ENCODE measurements at regions not wholly inside any gene's neighbourhood (a gene's known extent, or its start where the extent isn't known, plus 50 kb on each side); places are given as distances from the start of the nearest gene placed in this dataset.

DNA sequence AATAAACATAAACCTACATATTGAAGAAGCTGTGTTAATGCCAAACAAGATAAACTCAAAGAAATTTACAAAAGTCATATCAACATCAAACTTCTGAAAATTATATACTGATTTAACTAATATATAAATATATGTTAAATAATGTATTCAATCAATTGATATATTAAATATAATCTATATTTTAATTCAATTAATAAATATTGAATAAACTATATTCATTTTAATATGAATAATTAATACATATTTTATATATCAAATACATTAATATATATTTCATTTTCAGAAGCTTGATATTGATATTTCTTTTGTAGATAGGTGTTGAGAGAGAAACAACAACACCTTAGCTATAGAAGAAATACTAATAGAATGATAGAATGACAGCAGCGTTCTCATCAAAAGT is 768.1 kb downstream of the MECOM start:
- TF ChIP-seq, protein P1, sequence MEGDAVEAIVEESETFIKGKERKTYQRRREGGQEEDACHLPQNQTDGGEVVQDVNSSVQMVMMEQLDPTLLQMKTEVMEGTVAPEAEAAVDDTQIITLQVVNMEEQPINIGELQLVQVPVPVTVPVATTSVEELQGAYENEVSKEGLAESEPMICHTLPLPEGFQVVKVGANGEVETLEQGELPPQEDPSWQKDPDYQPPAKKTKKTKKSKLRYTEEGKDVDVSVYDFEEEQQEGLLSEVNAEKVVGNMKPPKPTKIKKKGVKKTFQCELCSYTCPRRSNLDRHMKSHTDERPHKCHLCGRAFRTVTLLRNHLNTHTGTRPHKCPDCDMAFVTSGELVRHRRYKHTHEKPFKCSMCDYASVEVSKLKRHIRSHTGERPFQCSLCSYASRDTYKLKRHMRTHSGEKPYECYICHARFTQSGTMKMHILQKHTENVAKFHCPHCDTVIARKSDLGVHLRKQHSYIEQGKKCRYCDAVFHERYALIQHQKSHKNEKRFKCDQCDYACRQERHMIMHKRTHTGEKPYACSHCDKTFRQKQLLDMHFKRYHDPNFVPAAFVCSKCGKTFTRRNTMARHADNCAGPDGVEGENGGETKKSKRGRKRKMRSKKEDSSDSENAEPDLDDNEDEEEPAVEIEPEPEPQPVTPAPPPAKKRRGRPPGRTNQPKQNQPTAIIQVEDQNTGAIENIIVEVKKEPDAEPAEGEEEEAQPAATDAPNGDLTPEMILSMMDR (IDR thresholded peaks at IDR 0.05): no peak
- TF ChIP-seq POLR2A (IDR thresholded peaks at IDR 0.05): no peak

Data from right lobe of liver (tissue), 4 donors.